ENCODE measurements at regions not wholly inside any gene's neighbourhood (a gene's known extent, or its start where the extent isn't known, plus 50 kb on each side); places are given as distances from the start of the nearest gene placed in this dataset.

GRCh38 chr3:127446756-127447155 lies 143.8 kb downstream of the TPRA1 start:
- TF ChIP-seq FOS (IDR thresholded peaks at IDR 0.05; ENCODE audit: borderline replicate concordance, insufficient read depth, low read length) (no peak), EZH2 (IDR thresholded peaks at IDR 0.05; ENCODE audit: borderline replicate concordance, low read depth, low read length, severe bottlenecking) (no peak)
- H3K36me3 ChIP-seq (ENCODE audit: control insufficient read depth in 2 of 2, extremely low read depth in 1 of 2, insufficient read depth in 2 of 2, low read length in 2 of 2) = no peaks in the 10 kb centered on the region
- intact Hi-C loops (cut with micrococcal nuclease) (no loop called here), dilution Hi-C loops (cut with MboI; ENCODE audit: extremely low pct_ligation_motif_present, low sequenced_read_pairs) (no loop called here)
- no peak for FAIRE-seq
- no peak for DNase-seq (ENCODE audit: low read depth, low spot score)
- no peak overlapping the region for H3K27ac ChIP-seq (ENCODE audit: insufficient read depth, low read depth, low read length)
- no TSS peak for BruUV-seq (replicated peaks)
- no peak overlapping the region for H3K4me2 ChIP-seq (ENCODE audit: insufficient read depth, low read length)
- ChIA-PET POLR2A (no interaction called here), CTCF (interaction anchor here (3.4 kb wide), 1 partner anchor 10 kb away, joined by 18 read pairs; no protein-coding TSS in a partner anchor)
- H4K20me1 ChIP-seq (replicated peaks; ENCODE audit: control insufficient read depth, extremely low read depth, insufficient read depth, low read length) = no peaks in the 10 kb centered on the region
- no peak overlapping the region for H3K4me3 ChIP-seq (replicated peaks in 1 of 3; ENCODE audit: insufficient read depth in 1 of 3, low read depth in 1 of 3, low read length in 3 of 3)
- H3K9me3 ChIP-seq (replicated peaks; ENCODE audit: control insufficient read depth, insufficient read depth, low read length) = no peaks in the 10 kb centered on the region
- no peaks in the 10 kb centered on the region for H3K4me1 ChIP-seq (ENCODE audit: control insufficient read depth, extremely low read depth, insufficient read depth, low read length)
- no peaks in the 10 kb centered on the region for H3K79me2 ChIP-seq (ENCODE audit: control insufficient read depth, insufficient read depth, low read length)
- no peak overlapping the region for H2AFZ ChIP-seq (ENCODE audit: low read depth, low read length)
- no peak overlapping the region for H3K9ac ChIP-seq (replicated peaks; ENCODE audit: extremely low read depth, insufficient read depth, low read length)
- H3K9me1 ChIP-seq (replicated peaks; ENCODE audit: control insufficient read depth, extremely low read depth, insufficient read depth, low read length) = no peaks in the 10 kb centered on the region
- no peaks in the 10 kb centered on the region for H3K27me3 ChIP-seq (ENCODE audit: control insufficient read depth in 2 of 2, insufficient read depth in 2 of 2, low read length in 2 of 2)

- DNase-seq (ENCODE audit: low read depth, low spot score) (no peak), FAIRE-seq (no peak)
- Histone ChIP-seq H3K36me3 (ENCODE audit: control insufficient read depth in 2 of 2, extremely low read depth in 1 of 2, insufficient read depth in 2 of 2, low read length in 2 of 2) (no peaks in the 10 kb centered on the region), H3K9me3 (replicated peaks; ENCODE audit: control insufficient read depth, insufficient read depth, low read length) (no peaks in the 10 kb centered on the region), H3K4me3 (replicated peaks in 1 of 3; ENCODE audit: insufficient read depth in 1 of 3, low read depth in 1 of 3, low read length in 3 of 3) (no peak overlapping the region), H4K20me1 (replicated peaks; ENCODE audit: control insufficient read depth, extremely low read depth, insufficient read depth, low read length) (no peaks in the 10 kb centered on the region), H2AFZ (ENCODE audit: low read depth, low read length) (no peak overlapping the region), H3K9ac (replicated peaks; ENCODE audit: extremely low read depth, insufficient read depth, low read length) (no peak overlapping the region), H3K4me1 (ENCODE audit: control insufficient read depth, extremely low read depth, insufficient read depth, low read length) (no peaks in the 10 kb centered on the region), H3K27ac (ENCODE audit: insufficient read depth, low read depth, low read length) (no peak overlapping the region), H3K4me2 (ENCODE audit: insufficient read depth, low read length) (no peak overlapping the region), H3K9me1 (replicated peaks; ENCODE audit: control insufficient read depth, extremely low read depth, insufficient read depth, low read length) (no peaks in the 10 kb centered on the region), H3K27me3 (ENCODE audit: control insufficient read depth in 2 of 2, insufficient read depth in 2 of 2, low read length in 2 of 2) (no peaks in the 10 kb centered on the region), H3K79me2 (ENCODE audit: control insufficient read depth, insufficient read depth, low read length) (no peaks in the 10 kb centered on the region)
- intact Hi-C loops (cut with micrococcal nuclease) = no loop called here
- TF ChIP-seq CTCF (IDR thresholded peaks at IDR 0.05; ENCODE audit: extremely low read depth in 1 of 2, insufficient read depth in 1 of 2, low read depth in 1 of 2, low read length in 2 of 2) (no peak), EZH2 (IDR thresholded peaks at IDR 0.05; ENCODE audit: borderline replicate concordance, low read depth, low read length, severe bottlenecking) (no peak), GATA2 (IDR thresholded peaks at IDR 0.05; ENCODE audit: insufficient read depth, insufficient read length, low read depth, low read length) (no peak), POLR2A (IDR thresholded peaks at IDR 0.05; ENCODE audit: low read depth, low read length) (no peak), MAX (IDR thresholded peaks at IDR 0.05; ENCODE audit: insufficient read depth, insufficient read length) (no peak), JUN (IDR thresholded peaks at IDR 0.05; ENCODE audit: borderline replicate concordance, insufficient read depth, insufficient read length, low read depth) (no peak), MYC (IDR thresholded peaks at IDR 0.05; ENCODE audit: low read depth, low read length) (no peak), FOS (IDR thresholded peaks at IDR 0.05; ENCODE audit: borderline replicate concordance, insufficient read depth, low read length) (no peak)
- ChIA-PET POLR2A (no interaction called here), CTCF (interaction anchor here (3.4 kb wide), 1 partner anchor 11 kb away, joined by 18 read pairs; no protein-coding TSS in a partner anchor)
- dilution Hi-C loops (cut with MboI; ENCODE audit: extremely low pct_ligation_motif_present, low sequenced_read_pairs) = no loop called here
- BruUV-seq (replicated peaks) = no TSS peak
These were observed 144.8 kb downstream of the TPRA1 start for GRCh38 chr3:127445581-127446343.

Data from endothelial cell of umbilical vein (primary cell).